ENCODE measurements at regions not wholly inside any gene's neighbourhood (a gene's known extent, or its start where the extent isn't known, plus 50 kb on each side); places are given as distances from the start of the nearest gene placed in this dataset.

DNA sequence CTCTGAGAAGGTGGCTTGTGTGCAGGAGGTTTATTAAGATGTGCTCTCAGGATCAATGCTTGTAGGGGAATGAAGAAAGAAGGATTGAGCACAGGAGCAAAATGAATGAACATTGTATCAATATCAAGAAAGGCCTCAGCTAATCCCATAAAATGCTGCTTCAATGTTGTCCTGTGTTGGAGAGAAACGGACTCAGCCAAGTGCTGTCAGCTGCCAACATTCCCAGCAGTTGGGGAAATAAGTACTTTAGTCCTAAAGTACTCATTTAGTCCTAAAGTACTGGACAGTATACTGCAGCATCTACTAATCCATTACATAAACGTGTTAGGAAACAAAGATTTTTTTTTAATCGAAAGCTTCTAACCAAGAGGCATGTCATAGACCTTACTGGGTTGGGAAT lies 255.9 kb downstream of the SEC23A start:
- no peak for TF ChIP-seq EZH2 (IDR thresholded peaks at IDR 0.05; ENCODE audit: insufficient read depth, poor library complexity, severe bottlenecking)
- no peak for TF ChIP-seq EZH2phosphoT487 (IDR thresholded peaks at IDR 0.05; ENCODE audit: insufficient read depth, low read depth)

Measured in GM23248 (cell line).